ENCODE measurements at regions not wholly inside any gene's neighbourhood (a gene's known extent, or its start where the extent isn't known, plus 50 kb on each side); places are given as distances from the start of the nearest gene placed in this dataset.

DNA sequence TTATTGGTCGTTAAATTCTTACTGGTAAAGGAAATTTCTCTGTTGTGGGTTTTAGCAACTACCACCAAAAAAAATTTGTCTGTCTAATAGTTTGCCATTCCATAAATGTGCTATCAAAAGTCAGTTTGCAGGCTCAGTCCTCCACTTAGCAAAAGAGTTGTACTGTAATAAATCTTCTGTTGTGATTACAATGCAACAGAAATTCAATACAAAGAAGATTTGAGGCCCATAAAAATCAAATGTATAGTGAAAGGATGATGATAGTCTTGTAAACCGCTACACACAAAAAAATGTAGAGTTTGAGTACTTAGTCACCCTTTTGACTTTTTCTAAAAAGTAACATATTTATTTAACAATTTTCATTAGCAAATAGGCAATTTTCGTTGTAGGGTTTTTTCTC is 251.7 kb downstream of the VGLL3 start (continued):
- TF ChIP-seq, protein P1, sequence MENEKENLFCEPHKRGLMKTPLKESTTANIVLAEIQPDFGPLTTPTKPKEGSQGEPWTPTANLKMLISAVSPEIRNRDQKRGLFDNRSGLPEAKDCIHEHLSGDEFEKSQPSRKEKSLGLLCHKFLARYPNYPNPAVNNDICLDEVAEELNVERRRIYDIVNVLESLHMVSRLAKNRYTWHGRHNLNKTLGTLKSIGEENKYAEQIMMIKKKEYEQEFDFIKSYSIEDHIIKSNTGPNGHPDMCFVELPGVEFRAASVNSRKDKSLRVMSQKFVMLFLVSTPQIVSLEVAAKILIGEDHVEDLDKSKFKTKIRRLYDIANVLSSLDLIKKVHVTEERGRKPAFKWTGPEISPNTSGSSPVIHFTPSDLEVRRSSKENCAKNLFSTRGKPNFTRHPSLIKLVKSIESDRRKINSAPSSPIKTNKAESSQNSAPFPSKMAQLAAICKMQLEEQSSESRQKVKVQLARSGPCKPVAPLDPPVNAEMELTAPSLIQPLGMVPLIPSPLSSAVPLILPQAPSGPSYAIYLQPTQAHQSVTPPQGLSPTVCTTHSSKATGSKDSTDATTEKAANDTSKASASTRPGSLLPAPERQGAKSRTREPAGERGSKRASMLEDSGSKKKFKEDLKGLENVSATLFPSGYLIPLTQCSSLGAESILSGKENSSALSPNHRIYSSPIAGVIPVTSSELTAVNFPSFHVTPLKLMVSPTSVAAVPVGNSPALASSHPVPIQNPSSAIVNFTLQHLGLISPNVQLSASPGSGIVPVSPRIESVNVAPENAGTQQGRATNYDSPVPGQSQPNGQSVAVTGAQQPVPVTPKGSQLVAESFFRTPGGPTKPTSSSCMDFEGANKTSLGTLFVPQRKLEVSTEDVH (IDR thresholded peaks at IDR 0.05; ENCODE audit: low read depth, partially characterized antibody) = no peak
- TF ChIP-seq IKZF2 (IDR thresholded peaks at IDR 0.05) (no peak), NR2C2 (IDR thresholded peaks at IDR 0.05; ENCODE audit: borderline replicate concordance, control insufficient read depth, insufficient read length, low read depth) (no peak), FOXK2 (IDR thresholded peaks at IDR 0.05) (no peak)

DNA sequence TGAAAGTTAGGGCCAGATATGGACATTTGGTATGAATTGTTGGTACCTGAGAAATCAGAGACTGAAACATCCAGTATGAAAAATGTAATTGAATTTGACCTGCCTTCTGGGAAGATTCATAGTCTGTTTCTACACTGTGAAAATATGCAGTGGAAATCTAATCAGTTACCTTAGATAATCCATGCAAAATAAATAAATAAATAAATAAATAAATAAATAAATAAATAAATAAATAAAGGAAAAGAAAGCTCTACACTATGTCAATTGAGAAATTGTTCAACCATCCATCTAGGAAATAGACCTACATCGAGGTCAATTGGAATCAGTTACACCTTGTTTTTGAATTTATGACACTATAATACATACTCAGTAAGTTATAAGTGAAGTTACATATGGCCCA is 252.3 kb downstream of the VGLL3 start:
- intact Hi-C loops (cut with micrococcal nuclease; ENCODE audit: unreplicated experiment) (no loop called here), in situ Hi-C loops (cut with MboI) (no loop called here)
- Histone ChIP-seq H3K9ac (ENCODE audit: control insufficient read depth, insufficient read depth, low read length) (no peak overlapping the region), H3K36me3 (ENCODE audit: control insufficient read depth in 2 of 2, insufficient read depth in 2 of 2, low read length in 1 of 2) (no peaks in the 10 kb centered on the region), H3K79me2 (ENCODE audit: control insufficient read depth, insufficient read depth, low read length) (no peaks in the 10 kb centered on the region), H4K20me1 (ENCODE audit: control insufficient read depth, insufficient read depth) (no peaks in the 10 kb centered on the region), H3K27ac (ENCODE audit: control insufficient read depth, insufficient read depth) (no peak overlapping the region), H3K27me3 (replicated peaks in 1 of 2; ENCODE audit: control insufficient read depth in 2 of 2, insufficient read depth in 2 of 2, low read length in 1 of 2) (no peaks in the 10 kb centered on the region), H3K4me2 (ENCODE audit: control insufficient read depth, insufficient read depth) (no peak overlapping the region), H3K4me3 (no peak overlapping the region), H3K4me1 (ENCODE audit: control insufficient read depth, insufficient read depth, low read length) (no peaks in the 10 kb centered on the region), H2AFZ (ENCODE audit: control insufficient read depth, low read depth, low read length) (no peak overlapping the region), H3K9me3 (replicated peaks; ENCODE audit: control insufficient read depth, insufficient read depth, low read length) (no peaks in the 10 kb centered on the region)
- SMC1A ChIA-PET (ENCODE audit: uncharacterized antibody, unreplicated experiment) = no interaction called here
- ATAC-seq (no peak), FAIRE-seq (no peak), DNase-seq (ENCODE audit: low read depth, low spot score) (no peak)
- RAD21 ChIA-PET (ENCODE audit: unreplicated experiment) = no interaction called here
- no TSS peak for BruUV-seq (replicated peaks)
- WGBS (ENCODE audit: insufficient coverage, insufficient replicate concordance, low lambda C conversion rate, missing lambda C conversion rate) = 0% methylated on average over 1 of the region's 1 CpG
- POLR2A ChIA-PET = no interaction called here
- no peak for TF ChIP-seq FOXK2 (IDR thresholded peaks at IDR 0.05)
- TF ChIP-seq CREM (IDR thresholded peaks at IDR 0.05; ENCODE audit: low read depth) = no peak
- TF ChIP-seq, protein P2, sequence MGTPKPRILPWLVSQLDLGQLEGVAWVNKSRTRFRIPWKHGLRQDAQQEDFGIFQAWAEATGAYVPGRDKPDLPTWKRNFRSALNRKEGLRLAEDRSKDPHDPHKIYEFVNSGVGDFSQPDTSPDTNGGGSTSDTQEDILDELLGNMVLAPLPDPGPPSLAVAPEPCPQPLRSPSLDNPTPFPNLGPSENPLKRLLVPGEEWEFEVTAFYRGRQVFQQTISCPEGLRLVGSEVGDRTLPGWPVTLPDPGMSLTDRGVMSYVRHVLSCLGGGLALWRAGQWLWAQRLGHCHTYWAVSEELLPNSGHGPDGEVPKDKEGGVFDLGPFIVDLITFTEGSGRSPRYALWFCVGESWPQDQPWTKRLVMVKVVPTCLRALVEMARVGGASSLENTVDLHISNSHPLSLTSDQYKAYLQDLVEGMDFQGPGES (IDR thresholded peaks at IDR 0.05) = no peak
- no peak for TF ChIP-seq SREBF2 (IDR thresholded peaks at IDR 0.05; ENCODE audit: low read length)
- TF ChIP-seq ATF7 (IDR thresholded peaks at IDR 0.05; ENCODE audit: low read depth) = no peak
- CTCF ChIA-PET = no interaction called here
